Mesenchymal stem cell (in vitro differentiated cells and primary cell): ENCODE measurements at regions not wholly inside any gene's neighbourhood (a gene's known extent, or its start where the extent isn't known, plus 50 kb on each side); places are given as distances from the start of the nearest gene placed in this dataset.

Experiments
- DNase-seq: peaks from one replicate; pipeline ENCODE4 v3.0.0-alpha.2; 2013
- H2AFZ ChIP-seq: one replicate; pipeline ENCODE4 v1.6.1; 2013; ENCODE audit warnings: low read depth, mild to moderate bottlenecking, control low read depth, inconsistent platforms, low read length, moderate library complexity
- H2AK5ac ChIP-seq: 2 replicates; pipeline ENCODE4 v1.6.1; 2013; ENCODE audit warnings: low read length, moderate library complexity, mild to moderate bottlenecking, inconsistent platforms; ENCODE audit not compliant: severe bottlenecking
- H2BK120ac ChIP-seq: one replicate; pipeline ENCODE4 v1.6.1; 2013; ENCODE audit warnings: low read depth, mild to moderate bottlenecking, inconsistent platforms, low read length, moderate library complexity
- H2BK12ac ChIP-seq, 2 experiments: one replicate each; pipeline ENCODE4 v1.6.1; 2013; ENCODE audit warnings: inconsistent platforms in 2 of 2, low read length in 2 of 2, mild to moderate bottlenecking in 2 of 2, moderate library complexity in 2 of 2, control low read depth in 1 of 2
- H2BK15ac ChIP-seq: one replicate; pipeline ENCODE4 v1.6.1; 2013; ENCODE audit warnings: mild to moderate bottlenecking, low read depth, inconsistent platforms; ENCODE audit not compliant: poor library complexity, severe bottlenecking
- H2BK5ac ChIP-seq: 2 replicates; pipeline ENCODE4 v1.6.1; 2013; ENCODE audit warnings: low read depth, mild to moderate bottlenecking, low read length, control low read depth, inconsistent platforms; ENCODE audit not compliant: poor library complexity, severe bottlenecking
- H3K14ac ChIP-seq, 2 experiments: one replicate each; pipeline ENCODE4 v1.6.1; 2013; ENCODE audit warnings: inconsistent platforms in 2 of 2, low read length in 2 of 2, control low read depth in 1 of 2, mild to moderate bottlenecking in 1 of 2, moderate library complexity in 1 of 2
- H3K18ac ChIP-seq, 2 experiments: one replicate each; pipeline ENCODE4 v1.6.1; 2013; ENCODE audit warnings: inconsistent platforms in 2 of 2, low read length in 2 of 2, control low read depth in 1 of 2, low read depth in 1 of 2, mild to moderate bottlenecking in 1 of 2
- H3K23ac ChIP-seq, 2 experiments: one replicate each; pipeline ENCODE4 v1.6.1; 2013; ENCODE audit warnings: inconsistent platforms in 2 of 2, low read length in 2 of 2, mild to moderate bottlenecking in 2 of 2, moderate library complexity in 2 of 2, control low read depth in 1 of 2
- H3K27ac ChIP-seq: 2 replicates; pipeline ENCODE4 v1.5.1; 2013; ENCODE audit warnings: mild to moderate bottlenecking, moderate library complexity, low read length, control low read depth, inconsistent platforms; ENCODE audit not compliant: poor library complexity, severe bottlenecking
- H3K27me3 ChIP-seq, 2 experiments: 2 replicates each; pipeline versions ENCODE4 v1.6.1 to v1.7.0; 2013; ENCODE audit warnings: low read length in 2 of 2, mild to moderate bottlenecking in 2 of 2, moderate library complexity in 2 of 2, control low read depth in 1 of 2, inconsistent platforms in 1 of 2; ENCODE audit not compliant: control insufficient read depth in 1 of 2, insufficient read depth in 1 of 2
- H3K36me3 ChIP-seq, 2 experiments: 2 replicates each; pipeline versions ENCODE4 v1.6.1 to v1.7.0; 2013; ENCODE audit warnings: low read length in 2 of 2, control low read depth in 1 of 2, inconsistent platforms in 1 of 2, low read depth in 1 of 2, mild to moderate bottlenecking in 1 of 2; ENCODE audit not compliant: insufficient read depth in 2 of 2, control insufficient read depth in 1 of 2
- H3K4ac ChIP-seq, 2 experiments: one replicate each; pipeline ENCODE4 v1.6.1; 2013; ENCODE audit warnings: inconsistent platforms in 2 of 2, low read length in 2 of 2, mild to moderate bottlenecking in 2 of 2, moderate library complexity in 2 of 2, control low read depth in 1 of 2, low read depth in 1 of 2
- H3K4me1 ChIP-seq: 2 replicates; pipeline ENCODE4 v1.6.1; 2013; ENCODE audit warnings: low read depth, low read length, control low read depth; ENCODE audit not compliant: control insufficient read depth, insufficient read depth
- H3K4me2 ChIP-seq: 2 replicates; pipeline ENCODE4 v1.6.1; 2013; ENCODE audit warnings: low read length, mild to moderate bottlenecking, inconsistent platforms; ENCODE audit not compliant: poor library complexity, severe bottlenecking
- H3K4me3 ChIP-seq, 2 experiments: 2 replicates each; pipeline versions ENCODE4 v1.5.1 to v1.7.0; 2013; ENCODE audit warnings: low read length in 2 of 2, mild to moderate bottlenecking in 2 of 2, control low read depth in 1 of 2, low read depth in 1 of 2; ENCODE audit not compliant: insufficient read depth in 1 of 2
- H3K79me1 ChIP-seq: replicated peaks from 2 replicates; pipeline ENCODE4 v1.6.1; 2013; ENCODE audit warnings: mild to moderate bottlenecking, control low read depth, low read length, inconsistent platforms; ENCODE audit not compliant: poor library complexity, severe bottlenecking
- H3K9ac ChIP-seq: 2 replicates; pipeline ENCODE4 v1.7.0; 2013; ENCODE audit warnings: mild to moderate bottlenecking, low read length, moderate library complexity
- H3K9me3 ChIP-seq: 2 replicates; pipeline ENCODE4 v1.7.0; 2013; ENCODE audit warnings: mild to moderate bottlenecking, low read length; ENCODE audit not compliant: control insufficient read depth
- H4K8ac ChIP-seq: one replicate; pipeline ENCODE4 v1.6.1; 2013; ENCODE audit warnings: inconsistent platforms, mild to moderate bottlenecking, low read length, moderate library complexity
- H4K91ac ChIP-seq: one replicate; pipeline ENCODE4 v1.6.1; 2013; ENCODE audit warnings: mild to moderate bottlenecking, low read length, inconsistent platforms
- WGBS: methylation state at CpG from one replicate; pipeline ENCODE4 v1.1.7; 2013; ENCODE audit warnings: mixed read lengths; 5-methylcytosine and 5-hydroxymethylcytosine counted together

GRCh38 chr4:62429297-62429696 lies 1229.2 kb downstream of the ADGRL3 start:
- Histone ChIP-seq H2BK12ac (no peak overlapping the region), H3K27ac (no peak overlapping the region), H3K4me2 (no peak overlapping the region), H2BK5ac (no peak overlapping the region), H2BK15ac (no peak overlapping the region), H4K91ac (no peak overlapping the region), H3K4me1 (no peaks in the 10 kb centered on the region), H3K9ac (no peak overlapping the region), H3K36me3 (no peaks in the 10 kb centered on the region), H2AK5ac (no peak overlapping the region), H2BK120ac (no peak overlapping the region), H3K14ac (no peak overlapping the region), H3K4me3 (no peak overlapping the region), H4K8ac (no peak overlapping the region), H3K18ac (no peak overlapping the region), H3K4ac (no peak overlapping the region), H3K27me3 (no peaks in the 10 kb centered on the region), H2AFZ (no peak overlapping the region), H3K23ac (no peak overlapping the region), H3K79me1 (no peaks in the 10 kb centered on the region), H3K9me3 (peaks cover 16% of the 10 kb centered on the region)
- WGBS, result 93% methylated on average over 3 of the region's 5 CpGs
- DNase-seq, result no peak

GRCh38 chr4:62415256-62415655 lies 1215.1 kb downstream of the ADGRL3 start:
- Histone ChIP-seq H2BK15ac (no peak overlapping the region), H3K14ac (no peak overlapping the region), H3K9me3 (peaks cover 3% of the 10 kb centered on the region), H2AK5ac (no peak overlapping the region), H2BK12ac (no peak overlapping the region), H3K18ac (no peak overlapping the region), H2BK5ac (no peak overlapping the region), H2BK120ac (no peak overlapping the region), H4K91ac (no peak overlapping the region), H3K27me3 (no peaks in the 10 kb centered on the region), H3K27ac (no peak overlapping the region), H3K9ac (no peak overlapping the region), H3K23ac (no peak overlapping the region), H3K4ac (no peak overlapping the region), H3K36me3 (no peaks in the 10 kb centered on the region), H4K8ac (no peak overlapping the region), H3K4me2 (no peak overlapping the region), H3K79me1 (no peaks in the 10 kb centered on the region), H3K4me1 (no peaks in the 10 kb centered on the region), H2AFZ (no peak overlapping the region), H3K4me3 (no peak overlapping the region)
- DNase-seq, result no peak
- WGBS, result no CpG with 5 or more reads among the region's 1 CpG

GRCh38 chr4:62414563-62414962 lies 1214.4 kb downstream of the ADGRL3 start:
- Histone ChIP-seq H3K27ac (no peak overlapping the region), H3K23ac (no peak overlapping the region), H3K4me2 (no peak overlapping the region), H3K4me3 (no peak overlapping the region), H3K18ac (no peak overlapping the region), H2BK120ac (no peak overlapping the region), H2AK5ac (no peak overlapping the region), H2AFZ (no peak overlapping the region), H3K27me3 (no peaks in the 10 kb centered on the region), H3K79me1 (no peaks in the 10 kb centered on the region), H3K9me3 (peaks cover 3% of the 10 kb centered on the region), H2BK15ac (no peak overlapping the region), H3K36me3 (no peaks in the 10 kb centered on the region), H3K4ac (no peak overlapping the region), H3K9ac (no peak overlapping the region), H2BK5ac (no peak overlapping the region), H2BK12ac (no peak overlapping the region), H3K14ac (no peak overlapping the region), H4K8ac (no peak overlapping the region), H4K91ac (no peak overlapping the region), H3K4me1 (no peaks in the 10 kb centered on the region)
- DNase-seq, result no peak

GRCh38 chr4:62410371-62411003 lies 1210.4 kb downstream of the ADGRL3 start:
- Histone ChIP-seq H2BK5ac (no peak overlapping the region), H3K23ac (no peak overlapping the region), H3K79me1 (no peaks in the 10 kb centered on the region), H2BK12ac (no peak overlapping the region), H3K4me3 (no peak overlapping the region), H3K27ac (no peak overlapping the region), H2BK15ac (no peak overlapping the region), H4K8ac (no peak overlapping the region), H4K91ac (no peak overlapping the region), H3K4me1 (no peaks in the 10 kb centered on the region), H2AK5ac (no peak overlapping the region), H3K4ac (no peak overlapping the region), H3K4me2 (no peak overlapping the region), H3K18ac (no peak overlapping the region), H3K14ac (peak overlapping the region in 1 of 2 experiments; percentile 41), H3K36me3 (no peaks in the 10 kb centered on the region), H3K9ac (no peak overlapping the region), H2AFZ (no peak overlapping the region), H3K9me3 (no peaks in the 10 kb centered on the region), H2BK120ac (no peak overlapping the region), H3K27me3 (no peaks in the 10 kb centered on the region)
- WGBS, result 96% methylated on average over 3 of the region's 3 CpGs
- DNase-seq, result no peak
